HL-60 (cell line): ENCODE measurements at regions not wholly inside any gene's neighbourhood (a gene's known extent, or its start where the extent isn't known, plus 50 kb on each side); places are given as distances from the start of the nearest gene placed in this dataset.

ENCODE experiments used
- CTCF ChIP-seq: IDR thresholded peaks from one replicate; pipeline ENCODE4 v1.5.1; 2011; ENCODE audit warnings: low read length, control low read depth, inconsistent platforms; ENCODE audit not compliant: insufficient read depth
- GABPA ChIP-seq: IDR thresholded peaks from 2 replicates; pipeline ENCODE4 v1.6.1; 2012; ENCODE audit warnings: low read depth
- POLR2AphosphoS5 ChIP-seq: IDR thresholded peaks from 2 replicates; pipeline ENCODE4 v1.6.1; 2012; ENCODE audit warnings: low read depth
- REST ChIP-seq: IDR thresholded peaks from 2 replicates; pipeline ENCODE4 v1.6.1; 2012; ENCODE audit warnings: low read depth; ENCODE audit not compliant: insufficient replicate concordance

GRCh38 chr2:172329774-172330671 is 97.4 kb upstream of the ITGA6 start:
- TF ChIP-seq CTCF: no peak
- no peak for TF ChIP-seq POLR2AphosphoS5
- TF ChIP-seq REST: no peak
- no peak for TF ChIP-seq GABPA
